ENCODE measurements at regions not wholly inside any gene's neighbourhood (a gene's known extent, or its start where the extent isn't known, plus 50 kb on each side); places are given as distances from the start of the nearest gene placed in this dataset.

- peak; percentile 63 for DNase-seq
Observed at GRCh38 chr12:94813314-94813713, 163.0 kb upstream of the TMCC3 start.

DNA sequence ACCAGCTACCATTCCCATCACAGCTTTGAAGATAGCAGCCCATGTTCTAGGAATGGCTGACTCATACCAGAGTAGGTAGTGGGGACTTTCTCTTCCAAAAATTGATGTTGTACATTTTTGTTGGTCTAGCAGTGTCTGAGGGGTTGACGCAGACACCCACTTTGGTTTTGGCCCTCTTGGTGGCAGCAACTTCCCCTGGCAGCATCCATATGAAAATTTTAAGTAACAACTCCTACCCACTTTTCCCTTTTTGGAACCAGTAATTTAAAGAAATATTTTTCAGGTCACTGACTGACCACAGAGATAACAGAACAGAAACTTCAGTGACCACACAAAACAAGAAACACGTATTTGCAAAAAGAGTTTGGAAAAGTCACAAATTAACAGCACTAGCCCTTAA lies 162.0 kb upstream of the TMCC3 start:
- DNase-seq: peak; percentile 17

- no peak for DNase-seq
Observed at GRCh38 chr12:94811611-94812010, 161.3 kb upstream of the TMCC3 start.

- DNase-seq: no peak
Observed at GRCh38 chr12:94807951-94808350, 157.6 kb upstream of the TMCC3 start.

DNA sequence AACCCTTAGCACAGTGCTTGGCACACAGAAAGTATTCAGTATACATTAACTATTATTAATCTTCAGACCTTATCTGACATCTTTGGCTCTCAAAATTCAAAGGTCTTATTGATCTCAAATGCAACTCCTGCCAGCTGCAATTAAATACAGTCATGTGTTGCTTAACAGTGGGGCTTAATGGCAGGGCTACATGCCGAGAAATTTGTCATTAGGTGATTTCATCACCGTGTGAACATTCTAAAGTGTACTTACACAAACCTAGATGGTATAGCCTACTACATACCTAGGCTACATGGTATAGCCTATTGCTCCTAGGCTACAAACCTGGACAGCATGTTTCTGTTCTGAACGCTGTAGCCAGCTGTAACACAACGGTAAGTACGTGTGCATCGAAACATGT lies 156.3 kb upstream of the TMCC3 start:
- DNase-seq: no peak

- no peak for DNase-seq
Observed at GRCh38 chr12:94805749-94806529, 155.6 kb upstream of the TMCC3 start.

DNA sequence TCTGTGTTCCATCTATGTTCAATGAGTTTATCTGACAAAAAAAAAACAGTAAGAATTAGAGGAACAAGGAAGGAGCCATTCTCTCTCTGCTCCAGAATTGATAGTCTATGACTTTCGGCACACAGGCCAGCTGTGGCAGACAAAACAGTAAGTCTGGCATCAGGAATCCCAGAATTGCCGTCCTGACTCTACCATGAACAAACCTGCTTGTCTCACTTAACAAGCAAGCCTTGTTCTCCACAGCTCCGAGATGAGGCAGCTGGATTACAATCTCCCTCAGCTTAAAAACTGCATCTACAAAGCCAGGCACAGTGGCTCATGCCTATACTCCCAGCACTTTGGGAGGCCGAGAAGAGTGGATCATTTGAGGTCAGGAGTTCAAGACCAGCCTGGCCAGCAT lies 153.6 kb upstream of the TMCC3 start:
- no peak for DNase-seq

DNA sequence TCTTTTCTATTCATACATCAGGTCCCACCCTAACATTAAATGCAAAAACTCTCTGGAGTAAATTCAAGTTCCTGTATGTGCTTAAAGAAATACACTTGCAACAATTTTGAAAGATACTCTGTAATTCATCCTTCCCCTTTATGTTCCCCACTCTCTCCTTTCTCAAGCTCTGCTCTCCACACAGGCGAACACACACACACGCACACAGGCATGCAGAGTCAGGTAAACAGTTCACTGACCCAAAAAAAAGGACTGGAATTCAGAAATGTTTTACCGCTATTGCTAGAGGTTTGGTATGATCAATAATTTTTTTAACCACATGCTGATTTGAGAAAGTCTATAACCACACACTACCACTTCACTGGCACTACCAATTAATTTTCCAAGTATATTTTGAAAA lies 152.4 kb upstream of the TMCC3 start:
- DNase-seq: no peak

DNA sequence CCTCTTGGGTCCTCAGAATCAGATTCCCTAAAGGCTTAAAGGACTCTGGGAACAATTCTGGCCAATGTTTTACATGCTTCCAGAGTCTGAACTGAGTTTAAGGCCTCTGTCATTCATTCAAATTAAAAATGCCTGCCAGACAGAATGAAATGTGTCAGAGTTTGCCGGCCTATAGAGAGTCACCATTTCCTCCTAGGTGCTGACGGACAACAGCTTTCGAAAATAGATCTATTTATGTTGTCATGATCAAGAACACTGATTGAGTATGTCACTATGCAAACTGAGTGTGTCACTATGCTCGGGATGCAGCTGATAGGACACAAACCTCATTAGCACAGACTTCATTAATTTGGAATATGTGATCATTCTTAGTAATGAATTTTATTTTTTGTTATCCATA lies 151.4 kb upstream of the TMCC3 start:
- no peak for DNase-seq

GRCh38 chr12:94799136-94799535 lies 148.8 kb upstream of the TMCC3 start:
- no peak for DNase-seq

GRCh38 chr12:94798113-94798512 lies 147.8 kb upstream of the TMCC3 start:
- no peak for DNase-seq

DNA sequence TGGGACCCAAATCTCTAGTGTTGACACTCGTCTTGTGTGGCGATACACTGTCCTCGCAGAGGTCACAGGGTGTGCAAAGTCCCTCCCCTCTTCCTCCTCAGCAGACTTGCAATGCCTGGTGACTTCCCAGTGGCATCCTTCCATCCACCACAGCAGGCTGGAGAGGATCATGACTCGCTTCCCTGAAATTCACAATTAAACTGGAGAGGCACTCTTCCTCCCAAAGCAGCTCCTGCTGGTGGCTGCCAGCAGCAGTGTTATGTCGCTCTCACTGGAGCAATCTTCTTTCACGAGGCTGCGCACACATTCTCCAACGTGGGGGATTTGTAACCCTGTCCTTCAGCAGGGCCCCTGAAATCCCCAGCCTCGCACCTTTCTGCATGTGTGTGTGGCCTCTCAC lies 145.2 kb upstream of the TMCC3 start:
- no peak for DNase-seq

- DNase-seq: no peak
Observed at GRCh38 chr12:94795044-94795443, 144.7 kb upstream of the TMCC3 start.

GRCh38 chr12:94793191-94793595 lies 142.8 kb upstream of the TMCC3 start:
- DNase-seq: no peak

GRCh38 chr12:94792693-94793092 lies 142.3 kb upstream of the TMCC3 start:
- DNase-seq: peak; percentile 66

GRCh38 chr12:94791933-94792332 lies 141.6 kb upstream of the TMCC3 start:
- no peak for DNase-seq

DNA sequence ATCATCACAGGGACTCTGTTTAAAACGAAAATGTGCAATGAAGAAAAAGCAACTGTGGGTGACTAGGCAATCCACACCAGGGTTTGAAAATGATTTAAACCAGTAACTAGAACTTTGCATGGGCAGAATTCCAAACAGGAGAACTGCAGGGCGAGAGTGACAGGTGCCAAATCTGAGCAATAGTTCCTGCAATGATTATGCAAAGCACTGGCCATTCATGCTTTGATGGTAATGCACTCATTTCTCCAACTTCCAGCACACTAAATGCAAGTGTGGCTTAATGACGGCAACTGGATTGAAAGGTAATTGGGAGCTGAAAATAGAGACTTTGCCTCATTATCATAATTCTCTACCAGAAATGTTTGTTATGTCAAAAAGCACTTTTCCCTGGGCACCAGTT lies 140.5 kb upstream of the TMCC3 start:
- DNase-seq: no peak

- no peak for DNase-seq
Observed at GRCh38 chr12:94790370-94790769, 140.0 kb upstream of the TMCC3 start.

GRCh38 chr12:94789510-94790225 lies 139.3 kb upstream of the TMCC3 start:
- no peak for DNase-seq

DNA sequence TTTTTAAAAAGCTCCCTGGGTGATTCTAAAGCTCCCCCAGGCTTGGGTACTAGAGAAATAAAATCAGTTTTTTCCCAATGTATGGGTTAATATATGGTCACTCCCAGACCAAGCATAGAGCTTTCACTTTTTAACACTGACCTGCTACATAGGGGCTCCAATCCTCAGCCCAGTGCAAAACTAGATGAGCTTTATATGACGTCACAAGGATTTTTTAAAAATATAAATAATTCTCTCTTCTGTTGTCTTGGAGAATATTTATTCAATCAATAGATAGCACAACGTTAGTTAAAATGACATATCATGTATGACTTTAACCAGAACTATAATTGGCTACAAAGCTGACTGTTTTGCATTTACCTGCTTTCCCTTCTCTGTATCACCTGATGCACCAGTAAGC lies 137.9 kb upstream of the TMCC3 start:
- DNase-seq: no peak

GRCh38 chr12:94786906-94787305 lies 136.5 kb upstream of the TMCC3 start:
- no peak for DNase-seq

DNA sequence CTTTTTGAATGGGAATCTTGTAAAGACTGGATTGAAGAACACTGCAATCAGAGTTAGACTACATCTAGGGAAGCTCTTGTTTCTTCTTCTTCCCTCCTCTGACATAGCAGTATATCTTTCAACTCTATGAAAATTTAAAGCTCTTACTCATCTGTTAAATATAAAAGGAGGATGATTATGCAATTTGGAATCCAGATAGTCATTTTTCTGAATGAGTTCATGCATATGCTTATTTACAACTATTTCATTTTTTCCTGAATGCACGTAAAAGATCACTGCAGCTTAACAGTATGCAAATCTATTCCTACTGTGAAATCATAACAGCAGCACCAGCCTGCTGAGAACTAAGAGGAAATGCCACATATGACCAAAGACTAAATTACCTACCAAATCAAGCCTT lies 133.5 kb upstream of the TMCC3 start:
- DNase-seq: no peak

- DNase-seq: no peak
Observed at GRCh38 chr12:94783343-94783742, 133.0 kb upstream of the TMCC3 start.

GRCh38 chr12:94781835-94782234 lies 131.5 kb upstream of the TMCC3 start:
- DNase-seq: no peak

GRCh38 chr12:94779485-94779884 lies 129.1 kb upstream of the TMCC3 start:
- no peak for DNase-seq
